Astrocyte of the cerebellum (primary cell): ENCODE measurements at regions not wholly inside any gene's neighbourhood (a gene's known extent, or its start where the extent isn't known, plus 50 kb on each side); places are given as distances from the start of the nearest gene placed in this dataset.

ENCODE experiments used
- DNase-seq: peaks from one replicate; pipeline ENCODE4 v3.0.0-alpha.2; 2011; ENCODE audit warnings: low read depth
- H3K4me3 ChIP-seq: 2 replicates; pipeline ENCODE4 v1.5.1; 2011; ENCODE audit warnings: mild to moderate bottlenecking, low read depth, low read length, moderate library complexity
- in situ Hi-C: cut with HindIII; loops from 2 replicates; pipeline ENCODE4 v1.10.0; 2017; ENCODE audit warnings: low sequenced_read_pairs
- TF ChIP-seq, protein P1 (sequence below): IDR thresholded peaks from 2 replicates; pipeline ENCODE4 v1.5.1; 2012; ENCODE audit warnings: low read length, low read depth, moderate library complexity, mild to moderate bottlenecking; ENCODE audit errors: missing control alignments

GRCh38 chr7:104963378-104963990 lies 50.5 kb upstream of the KMT2E start:
- no peak overlapping the region for H3K4me3 ChIP-seq
- DNase-seq = no peak
- TF ChIP-seq, protein P1, sequence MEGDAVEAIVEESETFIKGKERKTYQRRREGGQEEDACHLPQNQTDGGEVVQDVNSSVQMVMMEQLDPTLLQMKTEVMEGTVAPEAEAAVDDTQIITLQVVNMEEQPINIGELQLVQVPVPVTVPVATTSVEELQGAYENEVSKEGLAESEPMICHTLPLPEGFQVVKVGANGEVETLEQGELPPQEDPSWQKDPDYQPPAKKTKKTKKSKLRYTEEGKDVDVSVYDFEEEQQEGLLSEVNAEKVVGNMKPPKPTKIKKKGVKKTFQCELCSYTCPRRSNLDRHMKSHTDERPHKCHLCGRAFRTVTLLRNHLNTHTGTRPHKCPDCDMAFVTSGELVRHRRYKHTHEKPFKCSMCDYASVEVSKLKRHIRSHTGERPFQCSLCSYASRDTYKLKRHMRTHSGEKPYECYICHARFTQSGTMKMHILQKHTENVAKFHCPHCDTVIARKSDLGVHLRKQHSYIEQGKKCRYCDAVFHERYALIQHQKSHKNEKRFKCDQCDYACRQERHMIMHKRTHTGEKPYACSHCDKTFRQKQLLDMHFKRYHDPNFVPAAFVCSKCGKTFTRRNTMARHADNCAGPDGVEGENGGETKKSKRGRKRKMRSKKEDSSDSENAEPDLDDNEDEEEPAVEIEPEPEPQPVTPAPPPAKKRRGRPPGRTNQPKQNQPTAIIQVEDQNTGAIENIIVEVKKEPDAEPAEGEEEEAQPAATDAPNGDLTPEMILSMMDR = no peak
- in situ Hi-C loops = no loop called here

GRCh38 chr7:104963991-104964385 lies 50.0 kb upstream of the KMT2E start:
- in situ Hi-C loops = no loop called here
- TF ChIP-seq, protein P1 = no peak
- DNase-seq = no peak
- no peak overlapping the region for H3K4me3 ChIP-seq
